NCI-H146 treated with DMSO at 0.1 percent for 48 hours (cell line): ENCODE measurements at regions not wholly inside any gene's neighbourhood (a gene's known extent, or its start where the extent isn't known, plus 50 kb on each side); places are given as distances from the start of the nearest gene placed in this dataset.

Experiments used
- DNase-seq: peaks from one replicate; lab custom pipeline; 2025; ENCODE audit not compliant: unreplicated experiment; lab: John Stamatoyannopoulos, UW

GRCh38 chr6:81694855-81695254 lies 57.6 kb downstream of the TENT5A start:
- no peak for DNase-seq

GRCh38 chr6:81694207-81694606 lies 58.3 kb downstream of the TENT5A start:
- DNase-seq, result peak; percentile 11

- DNase-seq, result no peak
Measured at GRCh38 chr6:81693266-81693665, 59.2 kb downstream of the TENT5A start.

GRCh38 chr6:81690073-81690472 lies 62.4 kb downstream of the TENT5A start:
- no peak for DNase-seq

GRCh38 chr6:81689580-81689979 lies 62.9 kb downstream of the TENT5A start:
- DNase-seq, result no peak

- DNase-seq, result no peak
Measured at GRCh38 chr6:81683912-81684311, 68.6 kb downstream of the TENT5A start.

GRCh38 chr6:81682858-81683620 lies 69.4 kb downstream of the TENT5A start:
- no peak for DNase-seq

- no peak for DNase-seq
Measured at GRCh38 chr6:81682235-81682795, 70.2 kb downstream of the TENT5A start.

GRCh38 chr6:81669445-81669844 lies 83.0 kb downstream of the TENT5A start:
- no peak for DNase-seq

GRCh38 chr6:81668615-81669047 lies 83.8 kb downstream of the TENT5A start:
- DNase-seq, result no peak

- DNase-seq, result no peak
Measured at GRCh38 chr6:81666481-81666880, 86.0 kb downstream of the TENT5A start.

GRCh38 chr6:81656231-81656630 lies 96.2 kb downstream of the TENT5A start:
- DNase-seq, result no peak

- no peak for DNase-seq
Measured at GRCh38 chr6:81655696-81656095, 96.8 kb downstream of the TENT5A start.

- DNase-seq, result no peak
Measured at GRCh38 chr6:81648502-81648901, 104.0 kb downstream of the TENT5A start.

GRCh38 chr6:81643156-81643555 lies 109.3 kb downstream of the TENT5A start:
- no peak for DNase-seq

GRCh38 chr6:81640891-81641290 lies 111.6 kb downstream of the TENT5A start:
- DNase-seq, result no peak

GRCh38 chr6:81640126-81640525 lies 112.4 kb downstream of the TENT5A start:
- DNase-seq, result no peak

GRCh38 chr6:81638366-81638765 lies 114.1 kb downstream of the TENT5A start:
- DNase-seq, result no peak

GRCh38 chr6:81636930-81637568 lies 115.4 kb downstream of the TENT5A start:
- no peak for DNase-seq

- peak; percentile 68 for DNase-seq
Measured at GRCh38 chr6:81634155-81634880, 118.2 kb downstream of the TENT5A start.

GRCh38 chr6:81633391-81633790 lies 119.1 kb downstream of the TENT5A start:
- no peak for DNase-seq

- DNase-seq, result no peak
Measured at GRCh38 chr6:81630719-81631118, 121.8 kb downstream of the TENT5A start.
